Cardiac fibroblast (primary cell): ENCODE measurements at regions not wholly inside any gene's neighbourhood (a gene's known extent, or its start where the extent isn't known, plus 50 kb on each side); places are given as distances from the start of the nearest gene placed in this dataset.
"Not testable (repeated sequence)": the region's sequence is repeated elsewhere in the genome, so short reads cannot be mapped to it uniquely, and the experiment has no call there.

Source experiments
- DNase-seq, 2 donors: peaks; one replicate each; pipeline versions ENCODE4 v3.0.0 to v3.0.0-alpha.2; 2010; ENCODE audit warnings: low read depth in 2 of 2
- H3K4me3 ChIP-seq, 2 donors: replicated peaks in 1 of 2; 1 replicate in 1 of 2; 2 replicates in 1 of 2; pipeline ENCODE4 v1.5.1; 2011; ENCODE audit warnings: low read depth in 2 of 2, low read length in 2 of 2, mild to moderate bottlenecking in 2 of 2, moderate library complexity in 1 of 2
- CTCF ChIP-seq: IDR thresholded peaks from one replicate; pipeline ENCODE4 v1.5.1; 2011; ENCODE audit warnings: low read depth, mild to moderate bottlenecking, low read length, inconsistent platforms

GRCh38 chr13:74243637-74244526, 109.7 kb upstream of the KLF12 start:
- DNase-seq, result peak; percentile 48 to 93
- no peak for TF ChIP-seq CTCF
- H3K4me3 ChIP-seq, result no peak overlapping the region

DNA sequence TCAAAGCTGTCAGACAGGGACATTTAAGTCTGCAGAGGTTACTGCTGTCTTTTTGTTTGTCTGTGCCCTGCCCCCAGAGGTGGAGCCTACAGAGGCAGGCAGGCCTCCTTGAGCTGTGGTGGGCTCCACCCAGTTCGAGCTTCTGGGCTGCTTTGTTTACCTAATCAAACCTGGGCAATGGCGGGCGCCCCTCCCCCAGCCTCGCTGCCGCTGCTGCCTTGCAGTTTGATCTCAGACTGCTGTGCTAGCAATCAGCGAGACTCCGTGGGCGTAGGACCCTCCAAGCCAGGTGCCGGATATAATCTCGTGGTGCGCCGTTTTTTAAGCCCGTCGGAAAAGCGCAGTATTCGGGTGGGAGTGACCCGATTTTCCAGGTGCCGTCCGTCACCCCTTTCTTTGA, 107.1 kb upstream of the KLF12 start:
- DNase-seq, H3K4me3 ChIP-seq: not testable (repeated sequence)

DNA sequence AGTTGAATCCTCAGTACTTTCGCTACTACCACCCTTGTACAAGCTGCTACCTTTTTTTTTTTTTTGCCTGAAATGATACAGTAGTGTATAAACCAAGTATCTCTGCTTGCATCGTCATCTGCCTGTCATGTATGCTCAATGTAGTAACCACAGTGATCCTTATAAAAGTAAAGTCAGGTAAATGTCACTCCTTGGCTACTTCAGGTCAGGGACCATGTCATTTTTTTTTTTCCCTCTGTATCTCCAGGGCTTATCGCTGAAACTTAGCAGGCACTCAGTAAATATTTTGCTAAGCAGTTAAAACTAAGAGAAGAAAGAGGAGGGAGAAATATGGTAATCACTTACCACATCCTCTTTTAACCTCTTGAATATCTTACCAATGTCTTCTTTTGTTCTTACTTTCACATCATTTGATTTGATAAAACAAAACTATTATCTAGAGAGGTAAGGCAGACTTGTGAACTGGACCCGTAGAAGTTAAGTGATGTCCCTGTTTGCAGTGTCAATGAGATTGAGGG, 96.8 kb upstream of the KLF12 start:
- no peak for DNase-seq
- H3K4me3 ChIP-seq, result no peak overlapping the region
- TF ChIP-seq CTCF, result no peak

DNA sequence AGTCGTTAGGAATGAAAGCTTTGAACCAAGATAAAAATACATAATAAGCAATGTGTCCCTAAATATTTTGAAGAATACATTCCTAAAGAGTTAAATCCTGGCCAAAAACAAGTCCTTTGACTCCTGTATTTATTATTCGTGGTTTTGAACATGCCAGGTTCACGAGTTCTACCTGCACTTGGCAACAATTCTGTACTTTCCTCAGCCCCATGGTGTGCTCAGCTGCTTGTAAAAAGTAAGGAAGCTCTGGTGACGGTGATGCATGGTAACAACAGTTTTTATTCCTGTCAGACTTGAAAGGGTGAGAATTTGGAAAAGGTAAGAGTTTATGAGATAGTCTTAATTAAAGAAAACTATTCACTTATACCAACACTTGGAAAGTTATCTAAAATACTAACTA, 95.0 kb upstream of the KLF12 start:
- H3K4me3 ChIP-seq, result no peak overlapping the region
- TF ChIP-seq CTCF, result no peak
- DNase-seq, result no peak

GRCh38 chr13:74227476-74228158, 93.4 kb upstream of the KLF12 start:
- no peak overlapping the region for H3K4me3 ChIP-seq
- DNase-seq, result no peak
- no peak for TF ChIP-seq CTCF

- TF ChIP-seq CTCF, result no peak
- DNase-seq, result peak; percentile 36 to 62
- no peak overlapping the region for H3K4me3 ChIP-seq
These were observed 92.7 kb upstream of the KLF12 start for GRCh38 chr13:74226791-74227475.

DNA sequence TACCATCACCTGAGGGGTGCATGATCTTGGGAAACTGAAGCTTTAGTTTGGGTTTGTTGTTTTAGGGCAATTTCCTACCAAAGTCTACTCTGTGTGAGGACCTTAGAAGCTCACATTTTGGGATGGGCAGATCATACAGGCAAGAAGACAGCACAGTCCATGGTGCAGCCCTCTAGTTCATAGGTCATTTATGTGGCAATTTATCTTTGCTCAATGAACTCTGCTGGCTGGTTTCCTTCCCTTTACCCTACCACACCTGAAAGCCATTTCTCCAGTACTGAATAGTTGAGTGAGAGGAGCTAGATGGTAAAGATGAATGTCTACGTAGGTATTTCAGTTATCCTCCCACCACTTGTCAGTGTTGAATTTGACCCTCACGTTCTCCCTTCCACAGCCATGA, 87.5 kb upstream of the KLF12 start:
- DNase-seq, result no peak
- H3K4me3 ChIP-seq, result no peak overlapping the region
- TF ChIP-seq CTCF, result no peak
